ENCODE measurements at regions not wholly inside any gene's neighbourhood (a gene's known extent, or its start where the extent isn't known, plus 50 kb on each side); places are given as distances from the start of the nearest gene placed in this dataset.
A peak's percentile ranks its signal among the peaks of the same experiment; 100 is the strongest.

GRCh38 chr6:144335311-144335861 lies 50.3 kb downstream of the UTRN start:
- DNase-seq: no peak

DNA sequence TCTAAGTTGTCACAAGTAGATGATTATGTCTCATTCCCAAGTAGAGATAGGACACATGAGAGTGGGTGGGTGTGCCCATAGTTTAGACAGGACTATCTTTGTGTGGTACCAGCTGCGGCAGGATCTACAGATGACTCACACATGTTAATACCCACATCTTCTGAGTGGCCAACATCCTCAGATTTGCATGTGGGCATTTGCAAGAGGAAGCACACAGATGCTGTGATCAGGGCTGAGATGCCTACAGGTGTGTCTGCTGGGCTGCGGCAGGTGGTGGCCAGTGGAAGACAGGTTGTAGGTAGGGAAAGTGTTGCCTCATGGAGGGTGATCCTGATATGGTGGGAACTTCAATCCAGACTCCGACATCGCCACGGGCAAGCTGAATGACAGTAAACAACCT lies 50.8 kb downstream of the UTRN start:
- peak; percentile 64 for DNase-seq

- no peak for DNase-seq
Observed at GRCh38 chr6:144336900-144337299, 51.8 kb downstream of the UTRN start.

- no peak for DNase-seq
Observed at GRCh38 chr6:144338474-144338873, 53.3 kb downstream of the UTRN start.

- DNase-seq: no peak
Observed at GRCh38 chr6:144338951-144339700, 54.0 kb downstream of the UTRN start.

DNA sequence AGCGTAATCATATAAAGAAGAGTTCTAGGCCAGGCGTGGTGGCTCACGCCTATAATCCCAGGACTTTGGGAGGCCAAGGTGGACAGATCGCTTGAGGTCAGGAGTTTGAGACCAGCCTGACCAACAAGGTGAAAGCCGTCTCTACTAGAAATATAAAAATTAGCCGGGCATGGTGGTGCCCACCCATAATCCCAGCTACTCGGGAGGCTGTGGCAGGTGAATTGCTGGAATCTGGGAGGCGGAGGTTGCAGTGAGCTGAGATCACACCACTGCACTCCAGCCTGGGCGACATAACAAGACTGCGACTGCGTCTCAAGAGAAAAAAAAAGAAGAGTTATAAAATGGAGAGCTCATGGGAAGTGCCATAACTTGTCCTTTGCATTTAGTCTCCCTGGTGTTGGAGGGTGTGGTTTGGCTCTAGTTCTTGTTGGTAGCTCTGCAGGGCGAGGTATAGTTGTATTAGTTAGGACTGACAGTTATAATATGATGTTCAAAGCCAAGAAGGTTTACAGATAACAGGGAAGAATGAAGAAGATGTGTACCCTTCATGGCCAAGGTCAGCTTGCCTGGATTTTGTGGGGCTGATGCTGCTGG lies 54.8 kb downstream of the UTRN start:
- DNase-seq: no peak

GRCh38 chr6:144340541-144341371 lies 55.6 kb downstream of the UTRN start:
- no peak for DNase-seq

DNA sequence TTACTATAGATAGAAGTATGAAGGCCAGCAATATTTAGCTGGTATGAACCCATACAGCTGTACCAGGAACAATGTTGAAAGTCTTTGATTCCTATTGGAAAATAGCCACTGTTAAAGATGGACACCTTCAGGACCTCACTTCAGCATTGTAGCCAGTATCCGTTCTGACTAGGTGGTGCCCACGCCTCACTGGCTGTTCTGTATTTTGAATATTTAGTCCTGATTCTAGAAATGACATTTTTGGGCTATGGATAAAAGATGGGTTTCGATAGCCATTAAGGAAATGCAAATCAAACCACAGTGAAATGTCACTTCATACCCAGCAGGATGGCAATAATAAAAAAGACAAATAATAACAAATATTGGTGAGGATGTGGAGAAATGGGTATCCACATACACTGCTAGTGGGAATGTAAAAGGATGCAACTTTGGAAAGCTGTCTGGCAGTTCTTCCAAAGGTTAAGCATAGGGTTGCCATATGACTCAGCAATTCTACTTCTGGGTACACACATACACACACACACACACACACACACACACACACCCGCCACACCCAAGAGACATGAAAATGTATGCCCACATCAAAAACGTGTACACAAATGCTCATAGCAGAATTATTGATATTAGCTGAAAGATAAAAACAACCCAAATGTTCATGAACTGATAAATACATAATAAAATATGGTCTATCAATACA lies 56.8 kb downstream of the UTRN start:
- DNase-seq: no peak

DNA sequence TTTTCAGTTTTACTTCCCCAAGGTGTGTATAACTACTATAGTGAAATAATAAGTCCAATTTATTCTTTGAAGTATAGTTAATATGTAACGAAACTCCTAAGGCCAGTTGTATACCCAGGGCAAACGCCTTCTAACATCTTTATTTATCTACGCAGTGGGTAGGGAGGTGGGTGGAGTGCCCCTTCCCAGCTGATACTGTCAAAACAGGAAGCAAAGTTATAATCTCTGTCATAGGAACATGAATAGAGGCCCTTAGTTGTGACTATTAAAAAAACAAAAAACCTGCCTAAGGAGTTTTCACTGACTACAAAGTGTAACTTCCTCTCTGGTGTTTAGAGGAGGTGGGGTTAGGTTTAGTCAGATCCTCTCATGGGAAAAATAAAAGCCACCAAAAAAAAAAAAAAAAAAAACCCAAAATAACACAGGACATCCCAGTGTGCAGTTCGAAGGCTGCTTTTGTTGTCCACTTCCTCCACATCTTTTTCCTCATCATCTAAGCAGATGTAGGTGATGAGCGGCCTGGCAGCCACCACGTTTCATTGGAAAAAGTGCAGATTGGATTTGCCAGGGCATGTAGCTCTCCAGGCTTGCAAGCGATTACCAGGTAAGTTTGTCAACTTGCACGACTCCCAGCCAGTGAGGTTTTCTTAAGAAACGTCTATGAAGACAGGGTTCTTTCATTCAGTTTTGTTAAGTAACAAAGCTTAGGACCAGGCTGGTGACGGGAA lies 58.7 kb downstream of the UTRN start:
- peak; percentile 62 for DNase-seq

DNA sequence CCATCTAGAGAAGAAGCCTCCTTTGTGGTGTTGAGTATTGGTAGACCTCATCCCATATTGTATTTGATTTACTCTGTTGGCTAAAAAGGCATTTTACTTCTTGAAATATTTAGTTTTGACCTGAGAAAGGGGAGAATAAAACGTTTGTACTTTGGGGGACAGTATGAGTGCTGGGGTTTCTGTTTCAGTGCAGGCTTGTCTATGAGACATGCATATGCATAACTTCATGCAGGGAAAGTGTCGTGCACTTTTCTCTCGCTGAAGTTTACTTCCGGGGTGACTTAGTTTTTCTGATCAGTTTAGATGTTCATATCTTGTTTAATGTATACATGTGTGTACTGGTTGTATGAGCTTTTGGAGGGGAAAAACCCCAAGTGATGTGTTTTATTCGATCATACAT lies 59.5 kb downstream of the UTRN start:
- no peak for DNase-seq

GRCh38 chr6:144345451-144345850 lies 60.3 kb downstream of the UTRN start:
- DNase-seq: no peak

DNA sequence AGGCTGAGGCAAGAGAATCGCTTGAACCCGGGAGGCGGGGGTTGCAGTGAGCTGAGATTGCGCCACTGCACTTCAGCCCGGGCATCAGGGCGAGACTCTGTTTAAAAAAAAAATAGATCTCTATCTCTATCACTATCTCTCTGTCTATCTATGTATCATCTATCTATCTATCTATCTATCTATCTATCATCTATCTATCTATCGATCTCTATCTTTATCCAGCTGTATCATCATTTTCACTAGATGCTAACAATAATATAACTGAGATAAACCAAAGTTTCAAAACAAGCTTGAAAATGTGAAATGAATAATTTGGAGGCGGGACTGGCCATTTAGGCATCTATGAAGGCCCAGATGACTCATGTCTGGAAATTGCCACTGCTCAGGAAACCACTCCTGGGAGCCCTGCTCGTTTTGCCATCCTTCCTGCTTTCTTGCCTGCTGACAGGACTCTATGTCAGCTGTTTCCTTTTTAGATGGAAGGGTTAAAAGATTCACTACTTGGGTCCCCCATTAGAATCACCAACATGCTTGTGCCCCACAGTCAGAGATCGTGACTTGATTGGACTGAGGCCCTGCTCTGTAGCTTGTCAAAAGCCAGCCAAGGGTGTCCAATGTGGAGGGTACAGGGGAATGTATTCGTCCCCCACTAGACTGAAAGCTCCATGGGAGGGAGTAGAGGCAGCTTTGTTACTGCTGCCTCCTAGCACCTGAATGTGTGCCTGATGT lies 61.7 kb downstream of the UTRN start:
- DNase-seq: no peak

- no peak for DNase-seq
Observed at GRCh38 chr6:144347448-144347759, 62.3 kb downstream of the UTRN start.

- DNase-seq: no peak
Observed at GRCh38 chr6:144347933-144348332, 62.8 kb downstream of the UTRN start.

DNA sequence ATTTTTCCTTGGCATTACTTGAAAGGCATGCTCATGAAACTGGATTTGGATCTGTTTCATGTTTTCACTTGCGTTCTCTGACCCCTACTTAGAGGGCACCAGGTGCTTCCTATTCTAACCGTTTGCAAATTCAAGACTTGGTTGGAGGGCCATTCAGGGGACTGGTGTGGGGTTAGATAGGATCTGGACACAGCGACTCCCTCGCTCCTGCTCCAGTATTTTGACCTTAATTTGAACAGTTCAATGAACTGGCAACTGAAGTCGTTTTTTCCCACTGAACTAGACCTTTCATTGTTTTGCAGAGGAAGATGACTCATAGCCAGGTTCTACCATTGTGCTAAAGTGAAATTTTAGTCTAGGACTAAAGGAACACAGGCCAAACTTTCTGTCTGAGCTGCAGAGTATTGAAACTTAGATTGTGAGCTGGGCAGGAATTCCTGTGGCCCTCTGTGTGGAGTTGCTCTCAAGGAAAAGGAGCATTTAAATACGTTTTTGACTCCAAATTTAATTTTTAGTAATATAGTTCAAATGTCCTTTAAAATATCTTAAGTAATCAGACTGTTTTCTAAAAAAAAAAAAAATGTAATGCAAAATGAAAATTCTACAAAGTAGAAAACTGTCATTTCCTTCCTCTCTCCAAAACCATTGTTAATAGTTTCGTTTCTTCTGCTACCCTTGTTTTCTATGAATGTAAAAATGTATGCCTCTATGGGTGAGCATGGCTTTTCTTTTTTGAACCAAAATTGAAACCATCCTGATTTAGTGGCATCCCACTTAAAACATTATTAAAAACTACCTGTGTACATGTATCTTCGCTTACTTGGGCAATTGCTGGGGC lies 64.8 kb downstream of the UTRN start:
- no peak for DNase-seq

DNA sequence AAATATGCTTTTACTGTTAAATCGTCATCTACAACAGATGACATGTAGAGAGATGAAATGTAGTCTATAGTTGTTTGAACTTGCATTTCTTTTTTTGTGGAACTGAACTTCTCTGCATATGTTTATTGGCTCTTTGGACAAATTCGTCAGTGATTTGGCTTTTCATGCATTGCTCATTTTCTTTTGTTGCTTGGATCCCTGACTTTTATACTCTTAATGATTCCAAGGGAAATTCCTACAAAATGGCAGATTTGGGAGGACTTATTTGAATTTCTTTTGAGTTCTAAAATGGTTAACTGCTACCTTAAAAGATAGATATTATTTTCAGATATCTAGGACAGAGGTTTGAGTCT lies 65.4 kb downstream of the UTRN start:
- no peak for DNase-seq

DNA sequence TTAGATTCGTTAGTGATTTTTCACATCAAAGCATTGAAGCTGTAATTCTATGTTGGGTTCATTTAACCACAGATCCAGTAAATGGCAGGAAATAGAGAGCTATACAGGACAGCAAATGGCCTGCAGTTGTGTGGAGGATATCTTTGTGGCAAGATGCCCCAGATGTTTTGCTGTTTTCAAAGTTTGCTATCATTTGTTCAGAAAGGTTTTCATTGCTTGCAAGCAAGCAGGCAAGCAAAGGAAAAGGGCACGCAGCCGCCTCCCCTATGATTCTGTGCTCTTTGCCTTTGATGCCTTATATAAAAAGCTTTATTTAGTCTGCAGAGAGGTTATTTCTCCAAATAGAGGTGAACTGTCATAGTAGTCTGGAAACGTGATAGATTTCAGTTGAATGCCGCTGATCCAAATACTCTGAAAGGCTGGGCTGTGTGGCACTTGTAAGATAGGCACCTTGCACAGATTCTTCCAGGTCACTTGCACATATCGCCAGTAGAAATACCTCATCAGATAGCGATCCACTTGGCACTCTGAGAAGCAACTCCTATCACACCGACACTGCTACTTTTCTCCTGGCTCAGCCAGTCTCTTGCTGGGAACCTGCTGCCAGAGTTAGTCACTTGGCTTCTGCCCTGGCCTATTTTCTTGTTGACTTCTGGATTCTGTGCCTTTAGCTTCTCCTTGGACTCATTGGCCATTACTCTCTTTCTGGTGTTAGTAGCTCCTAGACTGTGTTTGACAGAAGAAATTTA lies 66.4 kb downstream of the UTRN start:
- DNase-seq: no peak

DNA sequence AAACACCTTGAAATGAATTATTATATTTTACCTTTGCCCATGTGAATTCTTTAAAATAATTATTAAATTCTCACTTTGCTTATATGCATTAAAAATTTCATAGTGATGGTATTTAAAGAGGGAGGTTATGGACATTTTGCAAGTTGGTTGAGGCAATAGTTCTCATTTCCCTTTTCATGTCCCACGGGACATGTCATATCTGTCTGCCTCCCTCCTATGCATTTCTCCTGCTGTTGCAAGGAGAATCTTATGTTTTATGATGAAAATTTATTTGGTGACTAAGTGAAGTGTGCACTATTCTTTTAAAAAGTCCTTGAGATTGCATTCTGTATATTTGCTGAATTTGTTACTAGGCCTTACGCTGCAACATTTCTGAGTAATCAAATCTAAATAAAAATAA lies 67.2 kb downstream of the UTRN start:
- DNase-seq: no peak

- no peak for DNase-seq
Observed at GRCh38 chr6:144353871-144354314, 68.8 kb downstream of the UTRN start.

- no peak for DNase-seq
Observed at GRCh38 chr6:144359783-144360182, 74.6 kb downstream of the UTRN start.
